ENCODE measurements at regions not wholly inside any gene's neighbourhood (a gene's known extent, or its start where the extent isn't known, plus 50 kb on each side); places are given as distances from the start of the nearest gene placed in this dataset.

DNA sequence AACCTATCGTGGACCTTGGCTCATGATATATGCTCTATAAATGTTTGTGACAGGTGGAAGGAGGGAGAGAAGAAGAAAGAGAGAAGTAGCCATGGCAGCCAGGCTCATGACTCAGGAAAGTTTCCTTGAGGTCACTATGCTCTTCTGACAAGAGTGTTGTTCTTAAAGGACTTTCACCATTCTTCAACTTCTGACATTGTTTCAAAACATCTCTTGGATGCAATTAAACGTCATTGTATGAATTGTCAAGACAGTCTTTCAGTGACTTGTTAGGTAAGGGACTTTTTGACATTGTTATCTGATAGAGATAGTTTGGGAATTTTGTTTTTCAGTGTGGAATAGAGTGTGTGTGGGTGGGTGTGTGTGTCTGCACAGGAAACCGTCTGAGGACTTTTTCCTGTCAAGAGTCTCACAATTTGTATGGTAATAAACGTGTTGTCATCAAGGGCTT is 617.0 kb downstream of the MID1IP1 start:
- DNase-seq = no peak

DNA sequence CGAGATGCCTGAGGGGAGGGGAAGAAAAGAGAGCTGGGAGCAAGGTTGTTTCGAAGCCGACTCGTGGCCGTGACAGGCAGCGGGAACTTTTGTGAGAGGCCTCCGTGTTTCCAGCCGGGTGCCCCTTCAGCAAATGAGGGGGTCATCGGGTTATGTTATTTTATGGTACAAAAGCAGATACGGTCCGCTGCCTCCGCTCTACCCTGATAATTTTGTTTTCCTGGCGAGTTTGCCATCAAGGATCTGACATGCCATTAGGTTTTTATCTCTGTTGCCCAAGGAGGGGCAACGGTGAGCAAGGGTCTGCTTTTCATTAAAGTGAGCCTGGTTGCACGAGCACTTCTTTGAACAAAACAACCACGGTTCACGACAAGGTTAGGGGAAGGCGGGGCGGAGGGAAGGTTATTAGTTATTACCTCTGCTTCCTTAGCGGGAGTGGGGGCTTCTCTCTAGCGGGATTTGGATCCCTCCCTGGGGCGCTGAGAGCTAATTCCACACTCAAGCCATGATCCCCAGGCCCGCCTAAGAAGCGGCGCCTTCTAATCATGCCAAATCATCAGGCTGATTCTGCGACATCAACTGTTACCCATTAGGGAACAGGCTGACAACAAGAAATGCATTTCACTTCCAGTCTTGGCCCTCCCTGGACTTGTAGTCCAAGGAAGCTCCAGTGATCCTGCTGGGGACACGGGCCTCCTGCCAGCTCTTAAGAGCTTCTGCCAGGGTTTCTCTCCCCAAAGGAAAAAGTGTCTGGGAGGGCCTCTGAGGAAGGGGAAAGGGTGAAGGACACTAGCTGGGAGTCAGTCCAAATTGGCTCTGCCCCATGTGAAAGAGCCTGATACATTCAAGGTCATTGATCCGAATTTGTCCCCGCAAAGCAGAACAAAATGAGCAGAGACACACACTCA is 617.7 kb downstream of the MID1IP1 start:
- DNase-seq = no peak

DNA sequence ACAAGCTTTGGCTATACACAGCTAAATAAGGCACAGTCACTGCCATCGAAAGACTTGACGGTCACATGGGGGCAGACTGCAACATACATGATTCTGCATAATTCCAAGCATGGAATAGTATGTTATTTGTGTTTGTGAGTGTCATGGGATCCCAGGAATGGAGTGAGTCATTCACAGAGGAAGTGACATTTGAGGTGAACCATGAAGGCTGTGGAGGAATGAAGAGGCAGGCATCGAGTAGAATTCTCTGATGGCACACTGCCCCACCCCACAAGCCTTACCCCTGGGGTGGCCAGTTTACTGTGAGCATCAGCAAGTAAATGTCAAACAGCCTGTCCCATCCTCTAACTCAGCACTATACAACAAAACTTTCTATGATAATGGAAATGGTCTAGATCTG is 619.7 kb downstream of the MID1IP1 start:
- DNase-seq = no peak

DNA sequence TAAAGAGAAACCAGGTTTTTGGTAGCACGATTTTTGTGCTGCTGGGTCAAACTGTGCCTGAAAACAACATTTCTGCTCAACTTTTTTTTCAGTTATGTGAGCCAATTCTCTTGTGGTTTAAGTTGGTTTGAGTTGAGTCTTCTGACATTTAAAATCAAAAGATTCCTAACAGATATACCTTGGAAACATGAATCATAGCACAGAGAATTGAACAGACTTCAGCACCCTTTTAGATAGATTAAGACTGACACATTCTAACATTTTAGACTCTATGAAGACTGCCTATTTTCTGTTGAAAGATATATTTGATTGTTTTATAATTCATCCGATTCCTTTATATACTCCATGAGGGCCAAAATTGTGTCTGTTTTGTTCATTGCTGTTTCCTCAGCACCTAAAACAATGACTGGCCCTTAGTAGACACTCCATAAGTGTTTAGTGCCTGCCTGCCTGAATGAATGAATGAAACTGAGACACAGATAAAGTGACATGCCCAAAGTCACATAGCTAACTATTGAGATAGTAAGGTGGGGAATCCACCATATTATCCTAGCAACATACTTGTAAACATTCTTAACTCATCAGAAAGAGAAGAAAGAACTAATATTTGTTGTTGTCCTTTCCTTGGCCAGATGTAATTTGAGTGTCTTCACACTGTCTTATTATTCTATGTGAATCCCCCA is 624.0 kb downstream of the MID1IP1 start:
- DNase-seq = no peak

DNA sequence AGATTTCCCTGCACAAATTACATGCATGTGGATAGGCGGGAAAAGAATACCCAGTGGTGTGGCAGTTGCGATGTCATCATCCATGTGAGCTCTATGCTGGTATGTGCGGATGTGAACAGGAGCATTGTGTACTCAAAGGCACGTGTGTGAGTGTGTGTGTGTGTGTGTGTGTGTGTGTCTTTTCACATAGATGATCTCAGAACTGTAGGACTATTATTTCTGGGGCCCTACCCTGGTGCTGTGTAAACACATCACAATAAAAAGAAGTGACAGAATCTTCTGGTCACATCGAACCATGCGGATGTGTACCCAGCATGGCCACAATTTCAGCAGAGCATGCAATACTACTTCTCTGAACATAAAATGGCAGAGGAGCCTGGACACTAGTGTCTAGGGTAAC is 624.8 kb downstream of the MID1IP1 start:
- no peak for DNase-seq

DNA sequence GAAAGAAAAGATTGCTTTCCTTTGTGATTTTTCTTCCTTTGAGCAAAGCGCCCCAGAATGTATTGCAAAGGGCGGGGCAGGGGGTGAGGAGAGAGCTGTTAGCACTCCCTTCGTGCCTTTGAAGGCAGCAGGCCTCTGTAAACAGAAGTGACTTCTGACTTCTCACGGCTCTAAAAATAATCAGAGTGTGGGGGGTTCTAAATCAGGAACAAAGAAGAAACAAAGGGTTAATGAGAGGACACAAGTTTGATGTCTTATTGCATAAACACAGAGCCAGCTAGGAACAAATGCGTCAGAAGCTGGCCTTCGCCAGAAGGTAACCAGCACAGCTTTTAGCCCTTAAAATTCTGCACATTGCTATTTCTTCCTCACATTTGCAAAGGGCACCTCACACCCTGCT is 626.2 kb downstream of the MID1IP1 start:
- DNase-seq = peak; percentile 54 to 61

DNA sequence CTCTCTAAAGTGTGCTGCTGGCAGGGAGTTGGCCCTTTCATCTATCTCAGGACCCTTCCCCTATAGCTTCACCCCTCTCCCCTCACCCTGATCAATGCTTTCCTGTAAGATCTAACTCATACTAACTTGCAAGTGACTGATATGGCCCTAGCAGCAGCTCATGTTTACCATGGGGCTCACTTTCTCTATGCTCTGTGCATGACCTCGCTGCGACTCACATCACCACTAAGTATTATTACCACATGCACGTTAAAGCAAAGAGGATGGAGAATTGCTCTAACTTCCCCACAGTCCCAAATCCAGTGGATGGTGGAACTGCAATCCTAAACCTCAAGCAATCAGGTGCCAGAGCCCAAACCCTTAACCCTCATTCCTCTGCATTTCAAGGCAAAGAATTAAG is 626.6 kb downstream of the MID1IP1 start:
- DNase-seq = peak; percentile 23 to 50

DNA sequence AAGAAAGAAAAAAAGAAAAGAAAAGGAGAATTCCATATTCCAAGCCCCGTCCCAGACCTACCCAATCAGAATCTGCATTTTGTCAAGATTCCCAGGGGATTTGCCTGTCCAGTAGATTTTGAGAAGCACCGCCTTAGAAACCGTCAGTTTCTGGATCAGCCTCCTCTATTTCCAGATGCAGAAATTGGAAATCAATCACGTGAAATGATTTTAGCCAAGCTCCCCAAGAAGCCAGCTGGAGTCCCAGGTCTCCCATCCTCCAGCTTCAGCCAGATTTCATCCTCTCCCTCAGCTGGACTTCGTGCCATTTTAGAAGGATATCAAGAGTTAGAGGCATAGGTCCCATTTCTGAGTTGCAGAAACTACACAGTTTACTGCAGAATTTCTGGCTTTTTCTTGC is 629.3 kb downstream of the MID1IP1 start:
- DNase-seq = no peak

DNA sequence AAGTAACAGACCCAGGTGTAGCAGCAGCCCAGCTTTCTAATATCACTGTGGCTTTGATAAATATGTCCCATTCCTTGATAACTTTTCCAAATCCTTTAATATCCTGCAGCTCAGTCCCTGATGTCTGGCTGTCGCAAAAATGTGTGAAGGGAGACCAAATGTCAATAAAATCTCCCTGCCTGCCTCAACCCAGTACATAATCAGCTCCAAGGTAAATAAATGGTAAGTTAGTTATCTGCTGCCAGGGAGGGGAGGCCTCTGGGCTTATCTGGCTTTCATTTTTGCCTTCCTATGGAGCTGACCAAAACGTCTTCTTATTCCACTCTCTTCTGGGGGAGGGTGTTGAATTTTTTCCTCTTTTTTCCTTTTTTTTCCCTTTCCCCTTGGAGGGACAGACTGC is 630.6 kb downstream of the MID1IP1 start:
- DNase-seq = no peak

DNA sequence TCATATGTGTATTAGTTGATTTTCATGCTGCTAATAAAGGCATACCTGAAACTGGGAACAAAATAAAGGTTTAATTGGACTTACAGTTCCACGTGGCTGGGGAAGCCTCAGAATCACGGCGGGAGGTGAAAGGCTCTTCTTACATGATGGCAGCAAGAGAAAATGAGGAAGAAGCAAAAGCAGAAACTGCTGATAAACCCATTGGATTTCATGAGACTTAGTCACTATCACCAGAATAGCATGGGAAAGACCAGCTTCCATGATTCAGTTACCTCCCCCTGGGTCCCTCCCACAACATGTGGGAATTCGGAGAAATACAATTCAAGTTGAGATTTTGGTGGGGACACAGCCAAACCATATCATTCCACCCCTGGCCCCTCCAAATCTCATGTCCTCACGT is 633.4 kb downstream of the MID1IP1 start:
- DNase-seq = peak; percentile 80 to 81

DNA sequence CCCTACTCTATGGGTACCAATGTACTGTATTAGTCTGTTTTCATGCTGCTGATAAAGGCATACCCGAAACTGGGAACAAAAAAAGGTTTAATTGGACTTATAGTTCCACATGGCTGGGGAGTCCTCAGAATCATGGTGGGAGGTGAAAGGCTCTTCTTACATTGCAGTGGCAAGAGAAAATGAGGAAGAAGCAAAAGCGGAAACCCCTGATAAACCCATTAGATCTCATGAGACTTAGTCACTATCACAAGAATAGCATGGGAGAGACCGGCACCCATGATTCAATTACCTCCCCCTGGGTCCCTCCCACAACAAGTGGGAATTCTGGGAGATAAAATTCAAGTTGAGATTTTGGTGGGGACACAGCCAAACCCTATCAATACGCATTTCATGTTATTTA is 635.3 kb downstream of the MID1IP1 start:
- DNase-seq = peak; percentile 79 to 84

DNA sequence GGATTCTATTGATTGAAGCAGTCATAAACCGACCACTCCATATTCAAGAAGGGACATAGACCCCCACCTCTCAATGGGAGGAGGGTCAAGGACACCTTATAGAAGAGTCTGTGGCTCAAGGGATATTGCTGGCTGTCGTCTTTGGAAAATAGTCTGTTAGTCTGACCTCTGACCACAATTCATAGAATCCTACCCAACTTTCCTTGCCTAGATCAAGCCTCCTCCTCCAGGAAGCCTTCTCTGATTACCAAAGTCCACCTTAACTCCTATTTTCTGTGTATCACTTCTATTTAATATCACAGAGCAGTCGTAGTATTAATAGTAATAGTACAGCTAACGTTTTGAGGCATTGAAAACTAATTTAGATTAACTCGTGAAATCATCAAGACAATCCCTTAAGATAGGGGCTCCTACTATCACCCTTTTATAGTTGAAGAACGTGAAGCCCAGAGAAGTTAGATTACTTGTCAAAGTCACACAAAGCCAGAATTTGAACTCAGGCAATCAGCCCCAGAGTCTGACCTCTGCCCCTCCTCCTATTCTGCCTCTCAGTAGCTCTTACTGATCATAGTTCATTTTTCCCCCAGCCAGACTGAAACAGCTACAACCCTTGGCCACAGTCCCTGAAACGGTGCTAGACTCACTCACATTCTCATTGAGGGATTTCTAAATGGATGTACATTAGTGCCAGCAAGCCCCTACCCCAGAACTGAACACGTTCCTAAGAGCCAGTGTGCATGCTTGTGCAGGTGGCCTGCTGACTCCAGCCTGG is 636.6 kb downstream of the MID1IP1 start:
- no peak for DNase-seq

DNA sequence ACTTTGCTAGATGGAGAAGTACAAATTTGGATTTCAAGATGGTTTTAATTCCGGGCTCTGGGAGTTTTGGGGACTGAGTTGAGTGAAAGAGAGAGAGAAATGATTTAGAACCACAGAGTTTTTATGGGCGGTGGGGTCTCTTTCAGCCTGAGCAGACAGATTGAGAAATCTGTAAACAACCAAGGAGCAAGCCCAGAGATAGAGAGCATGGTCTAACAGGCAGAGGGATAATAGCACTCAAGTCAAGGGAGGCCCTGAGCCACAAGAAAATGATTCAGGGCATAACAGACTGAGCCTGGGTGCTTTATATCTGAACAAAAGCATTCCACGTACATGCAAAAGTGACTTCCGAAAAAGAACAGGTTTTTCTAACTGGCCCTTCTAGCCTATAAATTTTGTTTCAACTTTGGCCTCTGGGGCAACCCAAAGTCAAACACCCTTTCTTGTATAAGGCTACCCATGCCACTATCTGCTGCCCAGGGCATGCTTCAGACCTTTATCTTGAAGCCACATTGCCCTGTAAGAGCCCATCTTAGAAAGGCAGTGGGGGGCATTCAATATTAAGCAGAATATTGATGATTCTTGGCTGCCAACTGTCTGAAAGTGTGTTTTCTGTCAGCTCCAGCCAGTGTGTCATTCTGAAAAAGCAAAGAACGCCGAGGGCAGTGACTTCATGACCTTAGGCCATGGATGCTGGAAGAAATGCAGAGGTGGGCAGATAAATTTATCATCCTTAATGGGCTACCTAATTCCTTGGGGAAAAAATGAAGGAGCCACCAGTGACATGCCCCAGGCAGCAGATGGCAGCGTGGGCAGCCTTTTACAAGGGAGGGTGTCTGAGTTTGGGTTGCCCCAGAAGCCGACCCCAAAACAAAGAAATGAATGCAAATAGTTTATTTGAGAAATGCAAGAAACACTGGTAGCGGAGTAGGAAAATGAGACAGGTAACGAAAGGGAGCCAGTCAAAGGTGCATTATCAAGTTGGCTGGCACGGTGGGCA is 637.6 kb downstream of the MID1IP1 start:
- DNase-seq = no peak

DNA sequence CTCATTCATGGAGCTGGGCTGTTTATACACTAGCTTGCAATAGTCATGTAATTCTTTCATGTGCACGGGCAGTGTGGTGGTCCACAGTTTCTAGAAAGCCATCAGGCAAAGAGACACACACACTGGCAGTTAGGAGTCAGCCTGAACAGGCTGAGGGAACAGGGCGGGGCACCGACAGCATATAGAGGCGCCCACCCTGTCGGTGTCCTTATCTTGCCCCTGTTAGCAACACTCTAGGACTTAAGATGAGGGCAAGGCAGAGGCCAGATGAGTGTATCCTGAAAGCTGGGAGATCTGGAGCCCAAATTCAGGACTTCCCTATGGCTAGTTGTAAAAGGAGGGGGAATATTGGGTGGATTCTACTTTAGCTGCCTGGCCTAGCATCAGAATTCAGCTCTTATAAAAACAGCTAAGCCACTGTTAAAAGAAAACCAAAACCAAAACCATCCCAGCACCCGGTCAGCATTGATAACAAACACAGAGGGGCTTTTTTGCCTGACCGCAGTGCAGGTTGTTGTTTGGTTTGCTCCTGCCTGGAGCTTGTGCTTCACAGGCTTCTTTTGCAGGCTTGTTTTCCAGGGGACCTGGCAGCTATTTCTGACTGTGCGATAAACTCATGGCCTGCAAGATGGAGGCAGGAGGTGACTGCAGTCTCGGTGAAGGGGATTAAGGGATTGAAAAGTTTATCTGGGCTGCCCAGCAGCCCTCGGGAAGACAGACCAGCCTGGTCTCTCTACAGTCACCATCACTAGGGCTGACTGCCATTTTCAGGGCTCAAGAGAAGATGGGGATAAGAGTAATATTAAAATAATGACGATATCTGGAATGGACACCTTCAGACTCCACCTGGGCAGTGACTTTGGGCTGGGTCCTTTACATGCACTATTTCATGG is 638.9 kb downstream of the MID1IP1 start:
- no peak for DNase-seq

DNA sequence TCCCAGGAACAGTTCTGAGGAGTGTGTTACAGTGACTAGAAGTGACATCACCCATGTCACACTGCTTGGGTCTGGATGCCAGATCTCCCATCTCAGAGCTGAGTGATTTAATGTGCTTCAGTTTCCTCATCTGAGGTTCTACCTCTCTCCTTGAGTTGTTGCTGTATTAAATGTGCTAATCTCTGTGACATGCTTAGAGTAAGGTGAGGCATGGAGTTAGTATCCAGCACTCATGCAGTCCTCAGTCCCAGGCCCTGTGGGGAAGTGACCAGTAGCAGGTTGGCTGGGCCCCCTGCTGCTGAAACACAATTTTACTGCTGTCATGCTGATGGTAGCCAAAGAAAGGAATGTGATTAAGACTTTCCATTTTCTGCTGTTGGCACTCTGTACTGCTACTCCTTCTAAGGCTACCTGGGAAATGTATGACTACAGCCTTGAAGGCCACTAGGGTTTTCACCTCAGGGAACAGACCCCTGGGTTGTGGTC is 639.6 kb downstream of the MID1IP1 start:
- DNase-seq = no peak

DNA sequence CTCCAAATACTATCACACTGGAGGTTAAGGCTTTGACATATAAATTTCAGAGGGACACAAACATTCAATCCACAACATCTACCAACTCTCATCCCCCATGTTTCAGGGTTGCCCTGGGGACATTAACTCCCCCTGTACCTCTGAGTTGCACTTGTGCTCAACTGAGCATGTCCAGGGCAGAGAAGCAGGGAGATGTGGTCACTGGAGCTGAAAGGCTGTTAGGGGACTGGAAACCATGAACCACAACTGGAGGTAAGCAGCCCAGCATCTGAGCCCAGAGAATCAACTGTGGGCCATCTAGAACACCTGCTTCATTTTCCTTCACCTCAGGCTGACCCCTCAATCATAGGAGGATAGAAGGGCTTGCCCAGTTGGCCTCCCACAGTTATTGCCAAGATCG is 641.1 kb downstream of the MID1IP1 start:
- DNase-seq = no peak

DNA sequence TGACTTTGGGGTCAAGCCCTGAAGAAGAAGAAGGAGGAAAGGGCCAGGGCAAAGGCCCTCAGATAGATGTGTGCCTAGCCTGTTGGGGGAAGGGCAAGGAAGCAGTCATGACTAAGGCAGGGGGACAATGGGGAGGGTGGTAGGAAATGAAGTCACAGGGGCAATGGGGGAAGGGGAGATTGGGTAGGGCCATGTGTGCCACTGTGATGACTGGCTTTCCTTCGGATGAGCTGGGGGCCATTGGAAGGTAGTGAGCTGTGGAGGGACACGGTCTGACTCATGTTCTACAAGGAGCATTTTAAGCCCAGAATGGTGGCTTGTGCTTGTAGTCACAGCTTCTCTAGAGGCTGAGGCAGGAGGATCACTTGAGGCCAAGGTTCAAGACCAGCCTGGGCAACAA is 642.0 kb downstream of the MID1IP1 start:
- no peak for DNase-seq

DNA sequence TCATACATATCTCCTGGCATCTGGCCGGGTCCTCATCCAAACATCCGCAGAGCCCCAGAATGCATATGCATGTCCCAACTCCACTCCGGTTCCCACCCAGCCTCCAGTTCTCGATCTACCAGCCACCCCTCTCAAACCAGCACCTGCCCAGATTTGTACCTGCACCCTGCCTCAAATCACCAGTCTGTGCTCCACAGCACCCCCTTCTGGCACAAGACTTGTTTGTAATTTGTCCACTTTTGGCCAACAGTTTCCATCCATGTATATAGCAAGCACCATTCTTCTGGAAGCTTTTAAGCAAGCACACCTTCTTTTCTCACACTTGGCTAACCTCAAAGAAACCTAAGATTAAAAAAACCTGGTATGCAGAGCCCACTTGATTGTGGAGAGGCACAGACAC is 644.1 kb downstream of the MID1IP1 start:
- peak in 1 of 2 donors; percentile 20 for DNase-seq

DNA sequence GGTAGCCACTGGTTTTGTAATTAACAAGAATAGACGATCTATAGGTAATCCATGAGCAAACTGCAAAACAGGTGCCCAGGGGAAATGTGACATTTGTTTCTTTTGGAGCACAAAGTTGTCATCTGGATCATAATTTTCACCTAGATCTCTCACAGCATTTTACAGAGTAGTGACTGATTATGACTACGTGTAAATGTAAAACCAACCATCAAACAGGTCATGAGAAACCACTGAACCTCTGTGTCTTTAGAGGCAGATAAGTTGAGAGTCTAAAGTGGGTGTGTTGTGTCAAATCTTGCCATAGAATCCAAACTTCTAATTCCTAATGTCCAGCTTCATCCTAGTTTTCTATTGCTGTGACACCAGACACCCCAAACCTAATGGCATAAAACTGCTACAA is 648.1 kb downstream of the MID1IP1 start:
- no peak for DNase-seq

DNA sequence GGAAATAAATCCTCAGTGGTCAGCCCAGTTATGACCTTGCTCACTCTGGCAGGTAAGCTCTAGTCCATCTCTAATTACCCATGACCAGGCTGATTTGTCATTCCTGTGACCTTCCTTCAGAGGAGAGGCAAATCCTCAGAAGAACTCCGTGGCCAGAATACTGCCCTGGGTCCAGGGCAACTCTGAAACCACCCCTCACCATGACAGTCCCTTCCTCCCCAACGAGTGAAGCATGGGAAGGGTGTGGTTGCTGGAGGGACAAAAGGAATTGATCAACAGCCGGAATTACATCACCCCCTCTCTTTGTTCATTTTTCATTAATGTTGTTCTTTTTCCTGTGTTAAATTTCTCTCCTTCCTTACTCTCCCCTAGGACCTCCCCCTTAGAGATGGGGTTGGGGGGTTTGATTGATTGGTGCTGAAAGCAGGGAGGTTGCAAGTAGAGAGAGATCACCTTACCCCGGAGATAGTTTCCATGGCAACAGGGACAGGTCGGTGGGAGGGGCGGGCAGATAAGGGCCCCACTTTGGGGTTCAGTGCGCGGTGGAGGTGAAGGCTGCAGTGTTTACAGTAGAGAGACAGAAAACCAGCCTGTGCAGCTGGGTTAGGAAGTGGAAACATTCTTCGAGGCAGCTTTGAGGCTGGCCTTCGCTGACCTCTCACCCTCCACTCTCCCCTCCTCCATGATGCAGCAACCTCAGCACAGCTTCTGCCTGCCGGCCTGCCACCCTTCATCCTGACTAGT is 647.4 kb downstream of the BCOR start:
- DNase-seq = no peak

Data from inflammatory macrophage (primary cell).